C4-2B (cell line): ENCODE measurements at regions not wholly inside any gene's neighbourhood (a gene's known extent, or its start where the extent isn't known, plus 50 kb on each side); places are given as distances from the start of the nearest gene placed in this dataset.

Experiments used
- ZFX ChIP-seq: fragments of 450-650 bp; IDR thresholded peaks from 2 replicates; pipeline ENCODE4 v1.6.1; 2017
- TF ChIP-seq, protein P1 (sequence below): fragments of 450-650 bp; conservative IDR thresholded peaks from 2 replicates; pipeline ENCODE4 v1.5.1; 2017; ENCODE audit warnings: mild to moderate bottlenecking

DNA sequence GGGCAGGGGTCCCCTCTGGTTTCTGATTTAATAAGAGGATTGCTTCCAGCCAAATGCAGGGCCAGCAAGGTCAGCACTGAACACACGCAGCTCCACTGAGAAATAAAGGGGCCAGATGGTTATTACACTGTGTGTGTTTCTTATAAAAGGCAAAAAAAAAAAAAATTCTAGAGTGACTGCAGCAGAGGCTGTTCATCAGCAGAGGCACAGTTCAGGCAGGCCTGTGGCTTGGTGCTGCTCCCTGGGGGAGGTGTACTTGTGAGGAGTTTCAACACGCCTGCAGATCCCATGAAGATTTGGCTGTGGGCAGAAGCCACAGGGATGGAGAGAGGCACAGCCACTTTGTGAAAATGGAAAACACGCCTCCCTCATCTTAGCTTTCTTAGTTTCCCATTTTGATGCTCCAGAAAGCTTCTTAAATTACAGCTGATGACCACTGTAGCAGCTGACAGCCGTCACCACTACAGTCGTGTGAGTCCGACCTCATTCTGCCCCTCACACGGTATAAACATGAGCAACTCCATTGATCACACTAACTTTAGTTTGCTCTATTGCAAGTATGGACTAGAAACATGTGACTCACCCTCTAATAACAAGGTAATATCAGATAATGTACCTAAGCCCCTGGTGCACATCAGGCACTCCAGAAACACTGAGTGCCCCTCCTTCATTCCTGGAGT is 726.5 kb upstream of the RAB6C start:
- TF ChIP-seq, protein P1, sequence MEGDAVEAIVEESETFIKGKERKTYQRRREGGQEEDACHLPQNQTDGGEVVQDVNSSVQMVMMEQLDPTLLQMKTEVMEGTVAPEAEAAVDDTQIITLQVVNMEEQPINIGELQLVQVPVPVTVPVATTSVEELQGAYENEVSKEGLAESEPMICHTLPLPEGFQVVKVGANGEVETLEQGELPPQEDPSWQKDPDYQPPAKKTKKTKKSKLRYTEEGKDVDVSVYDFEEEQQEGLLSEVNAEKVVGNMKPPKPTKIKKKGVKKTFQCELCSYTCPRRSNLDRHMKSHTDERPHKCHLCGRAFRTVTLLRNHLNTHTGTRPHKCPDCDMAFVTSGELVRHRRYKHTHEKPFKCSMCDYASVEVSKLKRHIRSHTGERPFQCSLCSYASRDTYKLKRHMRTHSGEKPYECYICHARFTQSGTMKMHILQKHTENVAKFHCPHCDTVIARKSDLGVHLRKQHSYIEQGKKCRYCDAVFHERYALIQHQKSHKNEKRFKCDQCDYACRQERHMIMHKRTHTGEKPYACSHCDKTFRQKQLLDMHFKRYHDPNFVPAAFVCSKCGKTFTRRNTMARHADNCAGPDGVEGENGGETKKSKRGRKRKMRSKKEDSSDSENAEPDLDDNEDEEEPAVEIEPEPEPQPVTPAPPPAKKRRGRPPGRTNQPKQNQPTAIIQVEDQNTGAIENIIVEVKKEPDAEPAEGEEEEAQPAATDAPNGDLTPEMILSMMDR = no peak
- no peak for TF ChIP-seq ZFX
